Daoy (cell line): ENCODE measurements at regions not wholly inside any gene's neighbourhood (a gene's known extent, or its start where the extent isn't known, plus 50 kb on each side); places are given as distances from the start of the nearest gene placed in this dataset.
A peak's percentile ranks its signal among the peaks of the same experiment; 100 is the strongest.

Experiments used
- DNase-seq: peaks from one replicate; pipeline ENCODE4 v3.0.0-alpha.2; 2015; ENCODE audit warnings: low read depth

GRCh38 chr6:90918361-90918760 lies 331.5 kb upstream of the MAP3K7 start:
- DNase-seq: no peak

GRCh38 chr6:90917376-90917775 lies 330.5 kb upstream of the MAP3K7 start:
- no peak for DNase-seq

- no peak for DNase-seq
Observed at GRCh38 chr6:90916968-90917367, 330.1 kb upstream of the MAP3K7 start.

GRCh38 chr6:90915224-90915915 lies 328.5 kb upstream of the MAP3K7 start:
- DNase-seq: no peak

- DNase-seq: no peak
Observed at GRCh38 chr6:90914312-90914711, 327.4 kb upstream of the MAP3K7 start.

- no peak for DNase-seq
Observed at GRCh38 chr6:90913266-90913960, 326.5 kb upstream of the MAP3K7 start.

- no peak for DNase-seq
Observed at GRCh38 chr6:90911642-90912041, 324.8 kb upstream of the MAP3K7 start.

- no peak for DNase-seq
Observed at GRCh38 chr6:90910893-90911292, 324.0 kb upstream of the MAP3K7 start.

- no peak for DNase-seq
Observed at GRCh38 chr6:90907931-90908655, 321.2 kb upstream of the MAP3K7 start.

GRCh38 chr6:90905351-90905750 lies 318.5 kb upstream of the MAP3K7 start:
- DNase-seq: no peak

- DNase-seq: no peak
Observed at GRCh38 chr6:90900034-90900433, 313.2 kb upstream of the MAP3K7 start.

GRCh38 chr6:90898763-90899162 lies 311.9 kb upstream of the MAP3K7 start:
- DNase-seq: no peak

GRCh38 chr6:90896075-90896547 lies 309.2 kb upstream of the MAP3K7 start:
- peak; percentile 16 for DNase-seq

- peak; percentile 48 for DNase-seq
Observed at GRCh38 chr6:90895299-90896074, 308.6 kb upstream of the MAP3K7 start.

GRCh38 chr6:90894285-90895130 lies 307.6 kb upstream of the MAP3K7 start:
- DNase-seq: peak; percentile 21

- DNase-seq: no peak
Observed at GRCh38 chr6:90893400-90893799, 306.5 kb upstream of the MAP3K7 start.

- DNase-seq: no peak
Observed at GRCh38 chr6:90892271-90892670, 305.4 kb upstream of the MAP3K7 start.

GRCh38 chr6:90891355-90891754 lies 304.5 kb upstream of the MAP3K7 start:
- DNase-seq: no peak

GRCh38 chr6:90890683-90891330 lies 303.9 kb upstream of the MAP3K7 start:
- DNase-seq: no peak

- no peak for DNase-seq
Observed at GRCh38 chr6:90887764-90888163, 300.9 kb upstream of the MAP3K7 start.
